ENCODE measurements at regions not wholly inside any gene's neighbourhood (a gene's known extent, or its start where the extent isn't known, plus 50 kb on each side); places are given as distances from the start of the nearest gene placed in this dataset.

DNA sequence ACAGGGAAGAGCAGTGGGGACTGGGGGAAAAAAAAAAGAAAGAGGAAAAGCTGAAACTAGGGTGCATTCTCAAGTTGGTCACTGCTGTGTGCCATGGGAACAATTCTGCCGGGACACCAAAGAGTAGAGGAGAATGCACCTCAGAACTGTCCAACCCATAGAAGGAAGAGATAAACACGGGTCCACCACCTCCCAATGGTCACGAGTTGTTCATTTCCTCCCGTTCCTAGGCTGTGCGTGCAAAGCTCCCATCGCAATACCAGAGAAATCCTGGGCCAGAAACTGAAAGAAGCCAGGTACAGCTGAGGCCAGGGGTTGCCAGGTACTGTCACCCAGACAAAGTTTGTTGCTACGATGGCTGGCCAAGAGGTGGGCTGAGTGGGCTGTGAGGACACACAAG lies 236.9 kb upstream of the ANKRD55 start:
- TF ChIP-seq, protein P1, sequence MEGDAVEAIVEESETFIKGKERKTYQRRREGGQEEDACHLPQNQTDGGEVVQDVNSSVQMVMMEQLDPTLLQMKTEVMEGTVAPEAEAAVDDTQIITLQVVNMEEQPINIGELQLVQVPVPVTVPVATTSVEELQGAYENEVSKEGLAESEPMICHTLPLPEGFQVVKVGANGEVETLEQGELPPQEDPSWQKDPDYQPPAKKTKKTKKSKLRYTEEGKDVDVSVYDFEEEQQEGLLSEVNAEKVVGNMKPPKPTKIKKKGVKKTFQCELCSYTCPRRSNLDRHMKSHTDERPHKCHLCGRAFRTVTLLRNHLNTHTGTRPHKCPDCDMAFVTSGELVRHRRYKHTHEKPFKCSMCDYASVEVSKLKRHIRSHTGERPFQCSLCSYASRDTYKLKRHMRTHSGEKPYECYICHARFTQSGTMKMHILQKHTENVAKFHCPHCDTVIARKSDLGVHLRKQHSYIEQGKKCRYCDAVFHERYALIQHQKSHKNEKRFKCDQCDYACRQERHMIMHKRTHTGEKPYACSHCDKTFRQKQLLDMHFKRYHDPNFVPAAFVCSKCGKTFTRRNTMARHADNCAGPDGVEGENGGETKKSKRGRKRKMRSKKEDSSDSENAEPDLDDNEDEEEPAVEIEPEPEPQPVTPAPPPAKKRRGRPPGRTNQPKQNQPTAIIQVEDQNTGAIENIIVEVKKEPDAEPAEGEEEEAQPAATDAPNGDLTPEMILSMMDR (IDR thresholded peaks at IDR 0.05): no peak
- TF ChIP-seq POLR2A (IDR thresholded peaks at IDR 0.05): no peak
- no peak for TF ChIP-seq POLR2AphosphoS5 (IDR thresholded peaks at IDR 0.05)

Data from prostate gland (tissue), 2 donors.